B cell (primary cell): ENCODE measurements at regions not wholly inside any gene's neighbourhood (a gene's known extent, or its start where the extent isn't known, plus 50 kb on each side); places are given as distances from the start of the nearest gene placed in this dataset.

ENCODE experiments used
- ATAC-seq: fragments of 200-7000 bp; cut with Tn5 transposase; one replicate; pipeline ENCODE4 v1.10.0; 2021; ENCODE audit warnings: low read depth, mild to moderate bottlenecking, moderate number of reproducible peaks, moderate library complexity
- CTCF ChIA-PET: fragments of 350-600 bp; sonication (Branson Sonifier 250); formaldehyde crosslinking; loops from one replicate; lab custom pipeline; 2021; ENCODE audit warnings: antibody characterized with exemption, inconsistent platforms; lab: Charles Lee
- POLR2A ChIA-PET: fragments of 350-600 bp; sonication (Branson Sonifier 250); formaldehyde crosslinking; loops from one replicate; lab custom pipeline; 2021; ENCODE audit warnings: antibody characterized with exemption; lab: Charles Lee
- DNase-seq: peaks from one replicate; pipeline ENCODE4 v3.0.0; 2013
- H2AFZ ChIP-seq: 2 replicates; pipeline ENCODE4 v1.6.1; 2012; ENCODE audit warnings: mild to moderate bottlenecking, low read depth, low read length; ENCODE audit not compliant: insufficient read depth, poor library complexity, severe bottlenecking
- H3K27ac ChIP-seq, 2 donors: 1 replicate in 1 of 2; 2 replicates in 1 of 2; pipeline ENCODE4 v1.5.1; 2012 to 2013; ENCODE audit warnings: low read length in 2 of 2, mild to moderate bottlenecking in 2 of 2, moderate library complexity in 1 of 2
- H3K27me3 ChIP-seq, 4 experiments: fragments of 200-600 bp in 1 of 4; sonication (generic) in 1 of 4; replicated peaks in 1 of 4; 1 replicate in 2 of 4; 2 replicates in 2 of 4; pipeline versions ENCODE4 v1.6.1 to v1.7.0; 2013 to 2016; ENCODE audit warnings: low read length in 3 of 4, mild to moderate bottlenecking in 2 of 4, mixed read lengths in 1 of 4, moderate library complexity in 1 of 4; ENCODE audit not compliant: insufficient read depth in 4 of 4, control insufficient read depth in 3 of 4; ENCODE audit errors: control extremely low read depth in 1 of 4
- H3K36me3 ChIP-seq, 2 experiments: replicated peaks in 1 of 2; 1 replicate in 1 of 2; 2 replicates in 1 of 2; pipeline versions ENCODE4 v1.6.1 to v1.7.1; 2013; ENCODE audit warnings: low read length in 1 of 2; ENCODE audit not compliant: insufficient read depth in 2 of 2, control insufficient read depth in 1 of 2; ENCODE audit errors: control extremely low read depth in 1 of 2, extremely low read depth in 1 of 2
- H3K4me1 ChIP-seq, 2 donors: fragments of 200-600 bp in 1 of 2; sonication (generic) in 1 of 2; 1 replicate in 1 of 2; 2 replicates in 1 of 2; pipeline versions ENCODE4 v1.5.1 to v1.6.1; 2013 to 2017; ENCODE audit warnings: low read length in 2 of 2; ENCODE audit not compliant: control insufficient read depth in 2 of 2, insufficient read depth in 2 of 2
- H3K4me2 ChIP-seq: replicated peaks from 2 replicates; pipeline ENCODE3; 2012; ENCODE audit warnings: mild to moderate bottlenecking, low read depth, low read length; ENCODE audit not compliant: poor library complexity, severe bottlenecking
- H3K4me3 ChIP-seq, 5 experiments: fragments of 200-600 bp in 1 of 5; sonication (generic) in 1 of 5; 1 replicate in 3 of 5; 2 replicates in 2 of 5; pipeline versions ENCODE4 v1.5.1 to v1.7.0; 2011 to 2016; ENCODE audit warnings: low read length in 4 of 5, mild to moderate bottlenecking in 4 of 5, low read depth in 2 of 5, control low read depth in 1 of 5, moderate library complexity in 1 of 5; ENCODE audit not compliant: insufficient read depth in 1 of 5; ENCODE audit errors: control extremely low read depth in 1 of 5, extremely low read depth in 1 of 5
- H3K79me2 ChIP-seq: fragments of 200-600 bp; sonication (generic); one replicate; pipeline ENCODE4 v1.6.0; 2016; ENCODE audit warnings: low read length; ENCODE audit not compliant: control insufficient read depth, insufficient read depth
- H3K9ac ChIP-seq: fragments of 200-600 bp; sonication (generic); 2 replicates; pipeline ENCODE4 v1.6.1; 2017; ENCODE audit warnings: mild to moderate bottlenecking, low read length, moderate library complexity
- H3K9me3 ChIP-seq, 3 donors: one replicate each; pipeline versions ENCODE4 v1.6.1 to v1.7.1; 2013; ENCODE audit warnings: low read length in 2 of 3; ENCODE audit not compliant: control insufficient read depth in 2 of 3, insufficient read depth in 1 of 3; ENCODE audit errors: control extremely low read depth in 1 of 3
- H4K20me1 ChIP-seq: 2 replicates; pipeline ENCODE4 v1.6.0; 2012; ENCODE audit warnings: mild to moderate bottlenecking, low read length; ENCODE audit not compliant: insufficient read depth, control insufficient read depth, poor library complexity, severe bottlenecking
- H3K27ac Mint-ChIP-seq: one replicate; pipeline ENCODE4 v1.8.0; 2021; ENCODE audit warnings: mixed read lengths
- H3K27me3 Mint-ChIP-seq: one replicate; pipeline ENCODE4 v1.8.0; 2021; ENCODE audit warnings: mixed read lengths
- H3K4me1 Mint-ChIP-seq: one replicate; pipeline ENCODE4 v1.8.0; 2021; ENCODE audit warnings: mixed read lengths
- H3K4me3 Mint-ChIP-seq: one replicate; pipeline ENCODE4 v1.8.0; 2021; ENCODE audit warnings: mixed read lengths
- H3K9me3 Mint-ChIP-seq: one replicate; pipeline ENCODE4 v1.8.0; 2022; ENCODE audit warnings: mixed read lengths; ENCODE audit not compliant: insufficient read depth
- EZH2 ChIP-seq: IDR thresholded peaks from 2 replicates; pipeline ENCODE4 v1.6.1; 2012; ENCODE audit warnings: borderline replicate concordance, low read depth, mild to moderate bottlenecking, moderate library complexity, low read length; ENCODE audit not compliant: insufficient read depth, poor library complexity, severe bottlenecking
- WGBS: methylation state at CpG from one replicate; pipeline ENCODE4 v1.1.5; 2013; ENCODE audit warnings: missing lambda C conversion rate; ENCODE audit not compliant: insufficient coverage; 5-methylcytosine and 5-hydroxymethylcytosine counted together
- intact Hi-C: fragments of 100-400 bp; cut with micrococcal nuclease; formaldehyde crosslinking; loops from one replicate; pipeline ENCODE4 v1.10.0; 2022
- TF ChIP-seq, protein P1 (sequence below): fragments of 200-600 bp; IDR thresholded peaks from one replicate; pipeline ENCODE4 v1.8.0; 2022; ENCODE audit warnings: antibody characterized with exemption, mild to moderate bottlenecking

DNA sequence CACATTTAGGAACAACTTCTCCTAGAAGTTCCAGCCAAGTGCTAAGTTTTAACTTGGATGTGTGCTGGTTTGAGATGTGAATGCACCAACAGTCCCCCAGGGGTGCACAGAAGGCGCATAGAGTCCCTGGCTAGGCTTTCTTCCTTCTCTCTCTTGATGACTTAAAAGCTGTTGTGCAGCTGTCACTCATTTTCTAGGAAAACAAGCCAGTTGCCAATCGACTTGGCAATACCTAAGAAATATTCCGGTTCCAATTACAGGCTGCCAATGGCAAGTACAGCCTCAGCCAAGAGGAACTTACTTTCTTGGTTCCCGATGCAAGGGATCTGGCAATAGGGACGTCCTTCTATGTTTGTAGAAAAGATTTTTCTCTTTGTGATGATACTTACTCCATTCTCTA lies 266.6 kb upstream of the EEF2KMT start:
- no peak overlapping the region for H3K4me3 ChIP-seq
- peaks cover 0 to 3% (median 0%) of the 10 kb centered on the region in 3 donors for H3K9me3 ChIP-seq
- DNase-seq: no peak
- no peak for ATAC-seq
- Mint-ChIP-seq H3K4me1 (no peaks in the 10 kb centered on the region), H3K9me3 (no peaks in the 10 kb centered on the region), H3K27ac (no peak overlapping the region), H3K4me3 (no peak overlapping the region), H3K27me3 (peaks cover 4% of the 10 kb centered on the region)
- H3K4me2 ChIP-seq: no peak overlapping the region
- no peak overlapping the region for H2AFZ ChIP-seq
- no peak overlapping the region for H3K9ac ChIP-seq
- ChIA-PET CTCF (no interaction called here), POLR2A (no interaction called here)
- intact Hi-C loops: no loop called here
- 77% methylated on average over 3 of the region's 5 CpGs for WGBS
- H3K27me3 ChIP-seq: no peaks in the 10 kb centered on the region
- no peak overlapping the region for H3K27ac ChIP-seq
- H3K4me1 ChIP-seq: no peaks in the 10 kb centered on the region
- H4K20me1 ChIP-seq: no peaks in the 10 kb centered on the region
- H3K79me2 ChIP-seq: no peaks in the 10 kb centered on the region
- TF ChIP-seq, protein P1, sequence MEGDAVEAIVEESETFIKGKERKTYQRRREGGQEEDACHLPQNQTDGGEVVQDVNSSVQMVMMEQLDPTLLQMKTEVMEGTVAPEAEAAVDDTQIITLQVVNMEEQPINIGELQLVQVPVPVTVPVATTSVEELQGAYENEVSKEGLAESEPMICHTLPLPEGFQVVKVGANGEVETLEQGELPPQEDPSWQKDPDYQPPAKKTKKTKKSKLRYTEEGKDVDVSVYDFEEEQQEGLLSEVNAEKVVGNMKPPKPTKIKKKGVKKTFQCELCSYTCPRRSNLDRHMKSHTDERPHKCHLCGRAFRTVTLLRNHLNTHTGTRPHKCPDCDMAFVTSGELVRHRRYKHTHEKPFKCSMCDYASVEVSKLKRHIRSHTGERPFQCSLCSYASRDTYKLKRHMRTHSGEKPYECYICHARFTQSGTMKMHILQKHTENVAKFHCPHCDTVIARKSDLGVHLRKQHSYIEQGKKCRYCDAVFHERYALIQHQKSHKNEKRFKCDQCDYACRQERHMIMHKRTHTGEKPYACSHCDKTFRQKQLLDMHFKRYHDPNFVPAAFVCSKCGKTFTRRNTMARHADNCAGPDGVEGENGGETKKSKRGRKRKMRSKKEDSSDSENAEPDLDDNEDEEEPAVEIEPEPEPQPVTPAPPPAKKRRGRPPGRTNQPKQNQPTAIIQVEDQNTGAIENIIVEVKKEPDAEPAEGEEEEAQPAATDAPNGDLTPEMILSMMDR: no peak
- no peak for TF ChIP-seq EZH2
- H3K36me3 ChIP-seq: no peaks in the 10 kb centered on the region

DNA sequence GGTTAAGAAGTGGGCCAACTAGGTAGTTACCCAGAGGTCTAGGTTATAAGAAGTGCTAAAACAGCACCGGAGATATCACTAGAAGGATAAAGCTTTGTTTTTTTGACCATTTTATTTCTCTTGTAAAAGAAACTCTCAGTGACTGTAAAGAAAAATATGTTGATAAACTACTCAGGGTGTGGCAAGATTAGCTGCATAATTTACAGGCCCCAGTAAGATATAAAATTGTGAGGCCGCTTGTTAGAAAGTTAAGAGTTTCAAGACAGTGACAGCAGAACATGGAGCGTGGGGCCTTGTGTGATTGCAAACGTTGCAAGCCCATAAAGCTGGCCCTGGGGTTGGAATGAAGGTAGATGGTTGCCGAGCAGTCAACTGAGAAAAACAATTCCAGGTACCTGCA lies 263.7 kb upstream of the EEF2KMT start:
- H3K4me3 Mint-ChIP-seq: no peak overlapping the region
- no peaks in the 10 kb centered on the region for H3K9me3 Mint-ChIP-seq

More for the DNA sequence above, 263.7 kb upstream of the EEF2KMT start:
- ATAC-seq (no peak), DNase-seq (no peak)
- peaks cover 4% of the 10 kb centered on the region for H3K27me3 Mint-ChIP-seq
- Histone ChIP-seq H3K27me3 (no peaks in the 10 kb centered on the region), H3K9me3 (peaks cover 0 to 3% (median 0%) of the 10 kb centered on the region in 3 donors), H2AFZ (no peak overlapping the region), H3K4me2 (no peak overlapping the region), H4K20me1 (no peaks in the 10 kb centered on the region), H3K4me3 (no peak overlapping the region), H3K27ac (no peak overlapping the region), H3K79me2 (no peaks in the 10 kb centered on the region), H3K4me1 (no peaks in the 10 kb centered on the region), H3K9ac (no peak overlapping the region), H3K36me3 (no peaks in the 10 kb centered on the region)
- H3K27ac Mint-ChIP-seq: no peak overlapping the region
- intact Hi-C loops: no loop called here
- no peaks in the 10 kb centered on the region for H3K4me1 Mint-ChIP-seq
- TF ChIP-seq, protein P1: no peak
- no peak for TF ChIP-seq EZH2
- WGBS: 88% methylated on average over 4 of the region's 5 CpGs
- ChIA-PET CTCF (no interaction called here), POLR2A (no interaction called here)
